ENCODE measurements at regions not wholly inside any gene's neighbourhood (a gene's known extent, or its start where the extent isn't known, plus 50 kb on each side); places are given as distances from the start of the nearest gene placed in this dataset.

DNA sequence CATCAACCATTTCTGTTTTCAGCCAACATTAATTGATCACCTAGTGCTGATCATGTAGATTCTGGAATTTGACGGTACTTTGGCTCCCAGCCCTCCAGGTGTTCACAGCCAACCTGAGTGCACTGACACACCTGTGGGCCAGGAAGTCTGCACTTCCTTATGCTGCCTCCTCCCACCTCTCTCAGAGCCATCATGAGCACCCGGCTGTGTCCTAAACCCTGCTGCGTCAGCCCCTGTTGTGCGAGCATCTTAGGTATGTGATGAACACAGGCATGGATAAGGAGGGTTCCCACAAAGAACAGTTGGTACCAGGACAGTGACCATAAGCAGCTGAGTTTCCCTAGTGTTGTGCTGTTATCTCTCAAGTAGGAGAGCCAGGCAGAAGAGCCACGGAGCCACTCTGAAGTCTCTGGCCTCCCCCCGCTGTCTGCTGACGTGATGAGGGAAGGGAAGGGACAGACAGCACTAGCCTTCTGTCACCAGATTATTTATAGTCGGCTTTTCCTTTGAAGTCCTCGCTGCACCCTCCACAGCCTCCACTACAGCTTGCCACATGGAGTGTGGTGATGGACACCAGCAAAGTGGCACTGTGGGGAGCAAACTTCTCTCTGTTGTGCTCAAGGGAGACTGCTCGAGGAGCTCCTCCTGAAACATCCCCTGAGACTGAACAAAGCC lies 162.8 kb upstream of the ANKFN1 start:
- TF ChIP-seq POLR2A (IDR thresholded peaks at IDR 0.05; ENCODE audit: low read length) (no peak), GATA1 (IDR thresholded peaks at IDR 0.05; ENCODE audit: low read depth, low read length) (no peak)

All from erythroblast (primary cell).